HEK293 (cell line): ENCODE measurements at regions not wholly inside any gene's neighbourhood (a gene's known extent, or its start where the extent isn't known, plus 50 kb on each side); places are given as distances from the start of the nearest gene placed in this dataset.

ENCODE experiments used
- CTCF ChIA-PET: fragments of 350-600 bp; formaldehyde crosslinking; extraction: SDS; loops from one replicate; lab custom pipeline; 2021; ENCODE audit warnings: antibody characterized with exemption; lab: Yijun Ruan, JAX
- POLR2A ChIA-PET: fragments of 300-600 bp; formaldehyde crosslinking; extraction: SDS; loops from one replicate; lab custom pipeline; 2020; ENCODE audit warnings: antibody characterized with exemption, inconsistent platforms; lab: Yijun Ruan, JAX
- H3K27ac ChIP-seq: fragments of 200-500 bp; sonication (Bioruptor generic); 2 replicates; pipeline ENCODE4 v1.5.1; 2014; ENCODE audit warnings: low read depth, low read length, control low read depth, inconsistent platforms; ENCODE audit errors: extremely low read depth
- H3K36me3 ChIP-seq, 2 experiments: fragments of 200-500 bp in 1 of 2; sonication (Bioruptor generic) in 1 of 2; 1 replicate in 1 of 2; 2 replicates in 1 of 2; pipeline ENCODE4 v1.5.1; 2014 to 2017; ENCODE audit warnings: inconsistent platforms in 2 of 2, low read length in 2 of 2; ENCODE audit not compliant: control insufficient read depth in 2 of 2, insufficient read depth in 1 of 2
- H3K4me1 ChIP-seq: fragments of 200-500 bp; sonication (Bioruptor generic); 2 replicates; pipeline ENCODE4 v1.5.1; 2014; ENCODE audit warnings: mild to moderate bottlenecking, low read length, inconsistent platforms; ENCODE audit not compliant: control insufficient read depth, insufficient read depth
- H3K4me3 ChIP-seq: 2 replicates; pipeline ENCODE4 v1.5.1; 2011; ENCODE audit warnings: low read depth, mild to moderate bottlenecking, control low read depth, low read length, moderate library complexity
- H3K9me3 ChIP-seq: fragments of 200-500 bp; sonication (Bioruptor generic); 2 replicates; pipeline ENCODE4 v1.5.1; 2014; ENCODE audit warnings: low read depth, low read length, inconsistent platforms; ENCODE audit not compliant: control insufficient read depth, insufficient read depth
- GLI4 ChIP-seq: fragments of 450-650 bp; formaldehyde crosslinking; IDR thresholded peaks from 2 replicates; pipeline ENCODE4 v1.5.1; 2016; ENCODE audit warnings: missing biosample characterization, missing genetic modification characterization
- ZFHX2 ChIP-seq: fragments of 450-650 bp; formaldehyde crosslinking; conservative IDR thresholded peaks from 2 replicates; pipeline ENCODE4 v1.5.1; 2016; ENCODE audit warnings: missing biosample characterization, missing genetic modification characterization
- ZFP69B ChIP-seq: fragments of 450-650 bp; formaldehyde crosslinking; IDR thresholded peaks from 2 replicates; pipeline ENCODE4 v1.5.1; 2016; ENCODE audit warnings: missing biosample characterization, missing genetic modification characterization
- ZIC2 ChIP-seq: fragments of 450-650 bp; formaldehyde crosslinking; IDR thresholded peaks from 2 replicates; pipeline ENCODE4 v1.5.1; 2016; ENCODE audit warnings: missing biosample characterization, missing genetic modification characterization
- ZNF112 ChIP-seq: fragments of 450-650 bp; formaldehyde crosslinking; IDR thresholded peaks from 2 replicates; pipeline ENCODE4 v1.5.0; 2017; ENCODE audit warnings: missing biosample characterization, missing genetic modification characterization
- ZNF214 ChIP-seq: fragments of 450-650 bp; formaldehyde crosslinking; IDR thresholded peaks from 2 replicates; pipeline ENCODE4 v1.5.1; 2017; ENCODE audit warnings: missing biosample characterization, mild to moderate bottlenecking, missing genetic modification characterization, borderline replicate concordance
- ZNF48 ChIP-seq: fragments of 450-650 bp; formaldehyde crosslinking; IDR thresholded peaks from 2 replicates; pipeline ENCODE4 v1.5.1; 2016; ENCODE audit warnings: missing biosample characterization, missing genetic modification characterization
- ZSCAN23 ChIP-seq: fragments of 450-650 bp; formaldehyde crosslinking; IDR thresholded peaks from 2 replicates; pipeline ENCODE4 v1.5.1; 2016; ENCODE audit warnings: missing biosample characterization, missing genetic modification characterization
- TF ChIP-seq, protein P1 (sequence below): fragments of 450-650 bp; formaldehyde crosslinking; IDR thresholded peaks from 2 replicates; pipeline ENCODE4 v1.5.1; 2017; ENCODE audit warnings: missing biosample characterization, missing genetic modification characterization
- TF ChIP-seq, protein P2 (sequence below): IDR thresholded peaks from 2 replicates; pipeline ENCODE4 v1.6.1; 2011; ENCODE audit warnings: mild to moderate bottlenecking, low read depth, low read length, borderline replicate concordance
- TF ChIP-seq, protein P3 (sequence below): fragments of 450-650 bp; formaldehyde crosslinking; IDR thresholded peaks from 2 replicates; pipeline ENCODE4 v1.5.1; 2017; ENCODE audit warnings: missing biosample characterization, mild to moderate bottlenecking, missing genetic modification characterization, moderate library complexity
- TF ChIP-seq, protein P4 (sequence below): fragments of 450-650 bp; formaldehyde crosslinking; conservative IDR thresholded peaks from 2 replicates; pipeline ENCODE4 v1.5.1; 2016; ENCODE audit warnings: low read depth, missing biosample characterization, missing genetic modification characterization
- TF ChIP-seq, protein P5 (sequence below): fragments of 450-650 bp; formaldehyde crosslinking; IDR thresholded peaks from 2 replicates; pipeline ENCODE4 v1.5.1; 2016; ENCODE audit warnings: missing biosample characterization, missing genetic modification characterization

DNA sequence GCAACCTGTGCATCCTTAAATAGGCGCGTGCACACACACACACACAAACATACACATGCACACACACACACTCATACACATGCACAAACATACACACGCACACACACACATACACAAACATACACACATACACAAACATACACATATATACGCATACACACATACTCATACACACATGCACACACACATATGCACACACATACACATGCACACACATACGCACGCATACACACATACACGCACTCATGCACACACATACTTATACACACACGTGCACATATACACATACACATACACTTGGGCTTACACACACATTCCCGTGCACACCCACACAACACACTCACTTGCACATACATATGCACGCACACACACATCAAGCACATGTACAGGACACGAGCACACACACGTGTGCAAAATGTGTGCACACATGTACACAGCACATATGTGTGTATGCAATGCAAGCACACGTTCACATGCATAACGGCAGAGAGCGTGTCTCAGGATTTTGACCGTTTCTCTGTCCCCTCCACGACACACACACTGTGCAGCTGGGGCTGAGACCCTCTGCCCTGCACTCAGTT lies 84.5 kb downstream of the SIK1 start:
- CTCF ChIA-PET, result interaction anchor here (1.6 kb wide), 1 partner anchor 24 kb away, joined by 4 read pairs; no protein-coding TSS in a partner anchor

More for the DNA sequence above, 84.5 kb downstream of the SIK1 start:
- TF ChIP-seq, protein P1, sequence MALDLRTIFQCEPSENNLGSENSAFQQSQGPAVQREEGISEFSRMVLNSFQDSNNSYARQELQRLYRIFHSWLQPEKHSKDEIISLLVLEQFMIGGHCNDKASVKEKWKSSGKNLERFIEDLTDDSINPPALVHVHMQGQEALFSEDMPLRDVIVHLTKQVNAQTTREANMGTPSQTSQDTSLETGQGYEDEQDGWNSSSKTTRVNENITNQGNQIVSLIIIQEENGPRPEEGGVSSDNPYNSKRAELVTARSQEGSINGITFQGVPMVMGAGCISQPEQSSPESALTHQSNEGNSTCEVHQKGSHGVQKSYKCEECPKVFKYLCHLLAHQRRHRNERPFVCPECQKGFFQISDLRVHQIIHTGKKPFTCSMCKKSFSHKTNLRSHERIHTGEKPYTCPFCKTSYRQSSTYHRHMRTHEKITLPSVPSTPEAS (tag by site-specific recombination), result peak; percentile 99
- TF ChIP-seq ZFP69B (tag by site-specific recombination) (no peak), GLI4 (tag by site-specific recombination) (peak; percentile 42; the same call in 1 of the 2 replicates), ZSCAN23 (tag by site-specific recombination) (peak; percentile 34; the same call in 1 of the 2 replicates), ZNF112 (tag by site-specific recombination) (no peak), ZNF214 (tag by site-specific recombination) (no peak), ZFHX2 (peak; percentile 23; the same call in 1 of the 2 replicates), ZNF48 (tag by site-specific recombination) (peak; percentile 73; the same call in 1 of the 2 replicates), ZIC2 (tag by site-specific recombination) (peak; percentile 5; the same call in 1 of the 2 replicates)
- TF ChIP-seq, protein P2, sequence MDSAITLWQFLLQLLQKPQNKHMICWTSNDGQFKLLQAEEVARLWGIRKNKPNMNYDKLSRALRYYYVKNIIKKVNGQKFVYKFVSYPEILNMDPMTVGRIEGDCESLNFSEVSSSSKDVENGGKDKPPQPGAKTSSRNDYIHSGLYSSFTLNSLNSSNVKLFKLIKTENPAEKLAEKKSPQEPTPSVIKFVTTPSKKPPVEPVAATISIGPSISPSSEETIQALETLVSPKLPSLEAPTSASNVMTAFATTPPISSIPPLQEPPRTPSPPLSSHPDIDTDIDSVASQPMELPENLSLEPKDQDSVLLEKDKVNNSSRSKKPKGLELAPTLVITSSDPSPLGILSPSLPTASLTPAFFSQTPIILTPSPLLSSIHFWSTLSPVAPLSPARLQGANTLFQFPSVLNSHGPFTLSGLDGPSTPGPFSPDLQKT, result no peak
- TF ChIP-seq, protein P3, sequence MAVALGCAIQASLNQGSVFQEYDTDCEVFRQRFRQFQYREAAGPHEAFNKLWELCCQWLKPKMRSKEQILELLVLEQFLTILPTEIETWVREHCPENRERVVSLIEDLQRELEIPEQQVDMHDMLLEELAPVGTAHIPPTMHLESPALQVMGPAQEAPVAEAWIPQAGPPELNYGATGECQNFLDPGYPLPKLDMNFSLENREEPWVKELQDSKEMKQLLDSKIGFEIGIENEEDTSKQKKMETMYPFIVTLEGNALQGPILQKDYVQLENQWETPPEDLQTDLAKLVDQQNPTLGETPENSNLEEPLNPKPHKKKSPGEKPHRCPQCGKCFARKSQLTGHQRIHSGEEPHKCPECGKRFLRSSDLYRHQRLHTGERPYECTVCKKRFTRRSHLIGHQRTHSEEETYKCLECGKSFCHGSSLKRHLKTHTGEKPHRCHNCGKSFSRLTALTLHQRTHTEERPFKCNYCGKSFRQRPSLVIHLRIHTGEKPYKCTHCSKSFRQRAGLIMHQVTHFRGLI (tag by site-specific recombination), result no peak
- TF ChIP-seq, protein P4, sequence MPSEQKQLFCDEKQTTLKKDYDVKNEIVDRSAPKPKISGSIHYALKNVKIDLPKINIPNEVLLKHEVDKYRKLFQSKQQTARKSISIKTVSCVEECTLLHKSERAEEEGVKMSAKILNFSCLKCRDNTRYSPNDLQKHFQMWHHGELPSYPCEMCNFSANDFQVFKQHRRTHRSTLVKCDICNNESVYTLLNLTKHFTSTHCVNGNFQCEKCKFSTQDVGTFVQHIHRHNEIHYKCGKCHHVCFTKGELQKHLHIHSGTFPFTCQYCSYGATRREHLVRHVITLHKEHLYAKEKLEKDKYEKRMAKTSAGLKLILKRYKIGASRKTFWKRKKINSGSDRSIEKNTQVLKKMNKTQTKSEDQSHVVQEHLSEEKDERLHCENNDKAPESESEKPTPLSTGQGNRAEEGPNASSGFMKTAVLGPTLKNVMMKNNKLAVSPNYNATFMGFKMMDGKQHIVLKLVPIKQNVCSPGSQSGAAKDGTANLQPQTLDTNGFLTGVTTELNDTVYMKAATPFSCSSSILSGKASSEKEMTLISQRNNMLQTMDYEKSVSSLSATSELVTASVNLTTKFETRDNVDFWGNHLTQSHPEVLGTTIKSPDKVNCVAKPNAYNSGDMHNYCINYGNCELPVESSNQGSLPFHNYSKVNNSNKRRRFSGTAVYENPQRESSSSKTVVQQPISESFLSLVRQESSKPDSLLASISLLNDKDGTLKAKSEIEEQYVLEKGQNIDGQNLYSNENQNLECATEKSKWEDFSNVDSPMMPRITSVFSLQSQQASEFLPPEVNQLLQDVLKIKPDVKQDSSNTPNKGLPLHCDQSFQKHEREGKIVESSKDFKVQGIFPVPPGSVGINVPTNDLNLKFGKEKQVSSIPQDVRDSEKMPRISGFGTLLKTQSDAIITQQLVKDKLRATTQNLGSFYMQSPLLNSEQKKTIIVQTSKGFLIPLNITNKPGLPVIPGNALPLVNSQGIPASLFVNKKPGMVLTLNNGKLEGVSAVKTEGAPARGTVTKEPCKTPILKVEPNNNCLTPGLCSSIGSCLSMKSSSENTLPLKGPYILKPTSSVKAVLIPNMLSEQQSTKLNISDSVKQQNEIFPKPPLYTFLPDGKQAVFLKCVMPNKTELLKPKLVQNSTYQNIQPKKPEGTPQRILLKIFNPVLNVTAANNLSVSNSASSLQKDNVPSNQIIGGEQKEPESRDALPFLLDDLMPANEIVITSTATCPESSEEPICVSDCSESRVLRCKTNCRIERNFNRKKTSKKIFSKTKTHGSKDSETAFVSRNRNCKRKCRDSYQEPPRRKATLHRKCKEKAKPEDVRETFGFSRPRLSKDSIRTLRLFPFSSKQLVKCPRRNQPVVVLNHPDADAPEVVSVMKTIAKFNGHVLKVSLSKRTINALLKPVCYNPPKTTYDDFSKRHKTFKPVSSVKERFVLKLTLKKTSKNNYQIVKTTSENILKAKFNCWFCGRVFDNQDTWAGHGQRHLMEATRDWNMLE (tag by site-specific recombination), result no peak
- TF ChIP-seq, protein P5, sequence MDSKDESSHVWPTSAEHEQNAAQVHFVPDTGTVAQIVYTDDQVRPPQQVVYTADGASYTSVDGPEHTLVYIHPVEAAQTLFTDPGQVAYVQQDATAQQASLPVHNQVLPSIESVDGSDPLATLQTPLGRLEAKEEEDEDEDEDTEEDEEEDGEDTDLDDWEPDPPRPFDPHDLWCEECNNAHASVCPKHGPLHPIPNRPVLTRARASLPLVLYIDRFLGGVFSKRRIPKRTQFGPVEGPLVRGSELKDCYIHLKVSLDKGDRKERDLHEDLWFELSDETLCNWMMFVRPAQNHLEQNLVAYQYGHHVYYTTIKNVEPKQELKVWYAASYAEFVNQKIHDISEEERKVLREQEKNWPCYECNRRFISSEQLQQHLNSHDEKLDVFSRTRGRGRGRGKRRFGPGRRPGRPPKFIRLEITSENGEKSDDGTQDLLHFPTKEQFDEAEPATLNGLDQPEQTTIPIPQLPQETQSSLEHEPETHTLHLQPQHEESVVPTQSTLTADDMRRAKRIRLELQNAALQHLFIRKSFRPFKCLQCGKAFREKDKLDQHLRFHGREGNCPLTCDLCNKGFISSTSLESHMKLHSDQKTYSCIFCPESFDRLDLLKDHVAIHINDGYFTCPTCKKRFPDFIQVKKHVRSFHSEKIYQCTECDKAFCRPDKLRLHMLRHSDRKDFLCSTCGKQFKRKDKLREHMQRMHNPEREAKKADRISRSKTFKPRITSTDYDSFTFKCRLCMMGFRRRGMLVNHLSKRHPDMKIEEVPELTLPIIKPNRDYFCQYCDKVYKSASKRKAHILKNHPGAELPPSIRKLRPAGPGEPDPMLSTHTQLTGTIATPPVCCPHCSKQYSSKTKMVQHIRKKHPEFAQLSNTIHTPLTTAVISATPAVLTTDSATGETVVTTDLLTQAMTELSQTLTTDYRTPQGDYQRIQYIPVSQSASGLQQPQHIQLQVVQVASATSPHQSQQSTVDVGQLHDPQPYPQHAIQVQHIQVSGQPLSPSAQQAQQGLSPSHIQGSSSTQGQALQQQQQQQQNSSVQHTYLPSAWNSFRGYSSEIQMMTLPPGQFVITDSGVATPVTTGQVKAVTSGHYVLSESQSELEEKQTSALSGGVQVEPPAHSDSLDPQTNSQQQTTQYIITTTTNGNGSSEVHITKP, result no peak
- H3K4me1 ChIP-seq, result no peaks in the 10 kb centered on the region; the same call in 1 of the 2 replicates
- no peak overlapping the region for H3K27ac ChIP-seq
- H3K4me3 ChIP-seq, result no peak overlapping the region
- POLR2A ChIA-PET, result interaction anchor here (0.6 kb wide), 1 partner anchor 318 kb away, joined by 3 read pairs; no protein-coding TSS in a partner anchor
- no peaks in the 10 kb centered on the region for H3K9me3 ChIP-seq
- no peaks in the 10 kb centered on the region for H3K36me3 ChIP-seq
